SKM-1 (cell line): ENCODE measurements at regions not wholly inside any gene's neighbourhood (a gene's known extent, or its start where the extent isn't known, plus 50 kb on each side); places are given as distances from the start of the nearest gene placed in this dataset.

Source experiments
- DNase-seq: peaks from one replicate; lab custom pipeline; 2025; ENCODE audit not compliant: unreplicated experiment; lab: John Stamatoyannopoulos, UW

DNA sequence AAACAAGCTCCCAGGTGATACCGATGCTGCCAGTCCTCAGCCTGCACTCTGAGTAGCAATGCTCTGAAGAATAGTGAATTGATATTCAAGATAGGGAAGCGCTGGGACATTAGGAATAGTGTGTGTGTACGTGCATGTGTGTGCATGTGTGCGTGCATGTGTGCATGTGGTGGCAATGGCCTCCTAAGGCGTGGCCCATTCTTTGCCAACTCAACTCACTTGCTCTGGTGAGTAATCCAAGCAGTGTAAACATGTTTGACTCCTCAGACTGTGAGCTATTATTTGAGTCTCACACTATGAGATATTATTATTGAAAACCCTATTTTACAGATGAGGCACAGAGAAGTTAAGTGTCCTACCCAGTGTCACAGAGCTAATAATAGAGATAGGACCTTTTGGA lies 186.6 kb downstream of the RAB11FIP2 start:
- DNase-seq, result no peak

DNA sequence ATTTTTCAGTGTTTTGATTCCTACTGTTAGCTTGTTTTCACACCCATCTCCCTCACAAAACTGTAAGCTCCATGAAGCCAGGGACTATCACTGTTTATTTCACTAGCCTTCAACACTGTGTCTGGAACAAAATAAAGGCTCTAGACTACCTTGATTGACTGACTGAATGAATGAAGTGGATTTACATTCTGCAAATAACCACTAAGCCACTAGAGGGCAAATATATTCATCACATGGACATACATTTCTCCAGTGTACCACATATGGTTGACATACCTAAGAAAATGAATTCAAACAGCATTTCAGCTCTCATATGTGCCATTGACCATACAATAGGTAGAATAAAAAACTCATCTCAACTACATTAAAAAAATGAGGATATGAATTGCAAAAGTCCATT lies 185.9 kb downstream of the RAB11FIP2 start:
- DNase-seq, result peak; percentile 25

GRCh38 chr10:117861329-117861728 lies 185.4 kb downstream of the RAB11FIP2 start:
- DNase-seq, result no peak

- no peak for DNase-seq
Measured at GRCh38 chr10:117863771-117864170, 183.0 kb downstream of the RAB11FIP2 start.

DNA sequence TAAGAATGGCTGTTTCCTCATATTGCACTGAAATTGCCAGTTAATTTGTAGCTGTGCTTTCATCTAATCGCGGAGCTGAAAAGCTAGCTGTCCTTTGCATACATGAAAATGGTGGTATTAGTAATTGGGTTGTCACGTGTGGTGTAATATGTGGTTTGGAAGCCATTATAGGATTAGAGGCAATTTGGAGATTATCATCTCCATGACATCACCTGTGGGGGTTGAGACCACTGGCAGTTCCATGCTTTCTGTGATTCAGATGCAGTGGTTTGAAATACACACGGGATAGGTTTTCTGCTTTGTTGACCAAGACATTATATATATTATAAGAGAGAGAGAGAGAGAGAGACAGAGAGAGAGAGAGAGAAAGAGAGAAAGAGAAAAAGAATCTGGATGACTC lies 180.8 kb downstream of the RAB11FIP2 start:
- no peak for DNase-seq

- no peak for DNase-seq
Measured at GRCh38 chr10:117868151-117868550, 178.6 kb downstream of the RAB11FIP2 start.

GRCh38 chr10:117875793-117876192 lies 170.9 kb downstream of the RAB11FIP2 start:
- DNase-seq, result no peak

- DNase-seq, result no peak
Measured at GRCh38 chr10:117876210-117876609, 170.5 kb downstream of the RAB11FIP2 start.

- DNase-seq, result no peak
Measured at GRCh38 chr10:117878626-117879025, 168.1 kb downstream of the RAB11FIP2 start.

DNA sequence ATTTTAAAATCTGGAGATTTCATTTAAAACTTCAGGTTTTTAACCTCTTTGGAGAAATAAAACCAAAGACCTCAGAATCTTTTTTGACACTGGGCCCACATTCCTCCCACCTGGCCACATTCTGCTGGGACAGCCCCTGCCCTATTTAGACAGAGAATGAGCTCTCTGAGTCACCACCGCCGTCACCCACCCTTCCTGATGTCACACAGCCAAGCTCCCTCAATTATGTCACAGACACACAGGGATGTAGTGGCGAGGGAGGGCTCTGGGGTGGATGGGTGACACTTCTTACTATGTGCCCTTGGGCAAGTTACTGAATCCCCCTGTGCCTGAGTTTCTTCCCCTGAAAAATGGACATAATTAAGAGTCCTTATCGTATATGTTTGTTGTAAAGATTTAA lies 162.6 kb downstream of the RAB11FIP2 start:
- no peak for DNase-seq

GRCh38 chr10:117884592-117884991 lies 162.1 kb downstream of the RAB11FIP2 start:
- no peak for DNase-seq

DNA sequence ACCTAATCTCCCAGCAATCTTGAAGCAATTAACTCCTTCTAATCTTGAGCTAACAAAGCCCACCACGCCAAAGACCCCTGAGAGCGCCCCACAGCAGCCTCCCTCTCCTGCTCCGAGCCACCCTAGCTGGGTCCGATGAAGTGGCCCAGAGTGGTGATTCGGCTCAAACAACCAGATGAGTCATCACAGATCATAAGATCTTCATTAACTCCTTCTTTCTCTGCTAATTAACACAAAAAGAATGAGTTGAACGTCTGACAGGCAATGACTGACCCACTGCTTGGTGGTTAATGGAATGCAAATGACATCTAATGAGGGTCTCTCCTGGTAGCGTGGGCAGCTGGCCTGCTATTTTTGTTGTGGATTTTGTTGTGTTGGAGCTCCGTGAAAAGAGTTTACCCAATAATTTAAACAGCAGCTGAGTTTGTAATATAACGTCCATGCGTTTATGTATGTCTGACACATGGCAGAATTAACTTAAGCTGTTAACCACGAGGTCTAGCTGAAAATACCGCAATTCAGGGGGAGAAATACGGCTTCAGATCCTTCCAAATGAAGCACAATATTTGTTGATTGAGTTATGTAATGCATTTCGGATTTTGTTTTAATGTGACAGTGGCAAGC lies 161.4 kb downstream of the RAB11FIP2 start:
- no peak for DNase-seq

GRCh38 chr10:117886766-117887165 lies 160.0 kb downstream of the RAB11FIP2 start:
- no peak for DNase-seq

DNA sequence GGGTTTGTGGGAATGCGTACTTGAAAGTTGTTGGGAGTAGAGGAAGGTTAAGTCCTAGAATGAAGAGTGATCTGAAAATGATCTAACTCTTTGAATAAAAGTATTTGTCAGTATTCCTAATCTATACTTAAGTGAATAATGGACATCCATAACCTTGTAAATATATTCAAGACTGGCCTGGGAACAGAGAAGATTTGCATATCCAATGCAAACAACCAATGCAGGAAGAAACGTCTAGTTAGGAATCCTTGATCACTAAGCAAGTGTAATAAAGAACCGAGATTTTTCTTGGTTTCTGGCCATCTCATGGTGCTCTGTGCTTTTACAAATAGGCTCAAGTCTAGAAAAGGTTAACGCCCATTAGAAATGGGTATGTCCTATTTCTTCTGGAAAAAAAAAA lies 157.1 kb downstream of the RAB11FIP2 start:
- no peak for DNase-seq

- no peak for DNase-seq
Measured at GRCh38 chr10:117892681-117893220, 154.0 kb downstream of the RAB11FIP2 start.

GRCh38 chr10:117894339-117894738 lies 152.4 kb downstream of the RAB11FIP2 start:
- no peak for DNase-seq

- no peak for DNase-seq
Measured at GRCh38 chr10:117896517-117896916, 150.2 kb downstream of the RAB11FIP2 start.

DNA sequence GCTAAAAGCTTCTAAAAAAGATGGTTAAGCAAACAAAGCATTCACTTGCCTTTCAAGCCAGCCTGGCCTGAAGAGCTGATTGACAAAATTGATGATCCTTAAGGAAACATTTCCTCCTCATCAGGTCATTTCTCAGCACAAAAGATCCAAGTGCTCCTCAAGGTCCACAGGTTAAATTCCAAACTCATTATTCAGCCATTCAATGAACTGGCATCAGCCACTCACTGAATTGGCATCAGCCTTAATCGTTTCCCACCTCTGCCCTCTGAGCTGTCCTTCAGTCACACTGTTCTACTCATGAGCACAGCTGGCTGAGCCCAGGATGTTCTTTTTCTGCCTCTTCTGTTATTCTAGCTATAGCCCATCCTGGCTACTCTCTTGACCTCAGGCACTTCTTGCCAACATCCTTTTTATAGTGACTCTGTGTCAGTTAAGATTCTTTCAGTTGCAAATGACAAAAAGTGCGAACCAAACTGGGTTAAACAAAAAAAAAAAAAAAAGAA lies 147.5 kb downstream of the RAB11FIP2 start:
- DNase-seq, result no peak

- no peak for DNase-seq
Measured at GRCh38 chr10:117900280-117900679, 146.5 kb downstream of the RAB11FIP2 start.

- DNase-seq, result no peak
Measured at GRCh38 chr10:117903854-117904253, 142.9 kb downstream of the RAB11FIP2 start.

DNA sequence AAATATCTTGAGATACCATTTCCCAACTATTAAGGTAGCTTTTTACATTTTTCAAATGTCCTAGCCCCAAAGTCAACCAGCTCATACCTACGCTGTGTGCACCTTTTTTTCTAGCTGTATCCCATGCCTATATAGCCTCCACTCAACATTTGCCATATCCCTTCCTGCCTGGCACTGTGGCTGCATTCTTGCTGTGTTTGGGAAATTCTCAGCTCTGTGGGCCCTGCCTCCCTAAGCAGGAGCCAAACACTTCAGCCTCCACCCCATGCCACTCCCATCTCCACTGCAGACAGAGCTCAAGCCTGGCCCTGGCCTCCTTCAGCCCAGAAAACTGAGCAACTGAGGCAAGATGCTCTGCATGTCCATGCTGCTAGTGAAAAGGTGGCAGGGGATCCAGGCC lies 141.3 kb downstream of the RAB11FIP2 start:
- DNase-seq, result no peak

DNA sequence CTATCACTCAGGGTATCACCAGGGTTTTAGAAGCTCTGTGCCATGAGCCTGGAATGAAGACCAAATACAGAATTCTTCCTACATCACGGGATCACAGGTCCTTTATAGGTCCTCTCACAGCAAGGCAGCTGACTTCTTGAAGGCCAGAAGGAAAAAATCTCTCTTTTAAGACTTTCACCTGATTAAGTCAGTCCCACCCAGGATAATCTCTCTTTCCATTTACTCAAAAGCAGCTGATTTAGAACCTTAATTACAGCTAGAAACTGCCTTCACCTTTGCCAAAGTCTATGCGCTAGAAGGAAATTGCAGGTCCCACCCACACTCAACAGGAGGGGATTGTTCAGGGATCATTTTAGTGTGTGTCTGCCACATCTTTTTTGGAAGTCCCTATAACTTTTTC lies 135.1 kb downstream of the RAB11FIP2 start:
- DNase-seq, result no peak

DNA sequence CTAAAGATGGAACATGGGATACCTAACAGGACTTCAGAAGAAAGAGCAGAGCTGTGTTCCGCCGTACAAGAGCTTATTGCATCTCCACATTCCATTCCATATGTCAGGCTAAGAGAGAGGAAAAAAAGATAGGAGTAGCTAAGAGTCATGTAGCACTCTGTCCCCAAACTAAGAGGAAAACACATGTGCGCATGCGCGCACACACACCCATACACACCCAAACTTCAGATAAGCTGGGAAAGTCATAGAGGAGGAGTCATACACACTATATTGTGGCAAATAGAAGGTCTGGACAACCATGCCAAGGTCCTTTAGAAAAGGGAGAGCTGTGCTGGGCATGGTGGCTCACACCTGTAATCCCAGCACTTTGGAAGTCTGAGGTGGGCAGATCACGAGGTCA lies 132.4 kb downstream of the RAB11FIP2 start:
- no peak for DNase-seq
